DOHH2 (cell line): ENCODE measurements at regions not wholly inside any gene's neighbourhood (a gene's known extent, or its start where the extent isn't known, plus 50 kb on each side); places are given as distances from the start of the nearest gene placed in this dataset.

Experiments used
- H3F3A ChIP-seq: fragments of 200-600 bp; sonication (generic), shearing (Covaris generic); 2 replicates; pipeline ENCODE4 v1.6.0; 2016; ENCODE audit warnings: antibody characterized with exemption, mild to moderate bottlenecking; ENCODE audit not compliant: control insufficient read depth, insufficient read depth
- H3K27ac ChIP-seq: fragments of 200-600 bp; sonication (generic); 2 replicates; pipeline ENCODE4 v1.5.1; 2014; ENCODE audit warnings: low read depth, mild to moderate bottlenecking, low read length, moderate library complexity
- H3K27me3 ChIP-seq: fragments of 200-600 bp; sonication (generic); 2 replicates; pipeline ENCODE4 v1.6.1; 2014; ENCODE audit warnings: mild to moderate bottlenecking, low read length, mixed read lengths; ENCODE audit not compliant: control insufficient read depth
- H3K36me3 ChIP-seq: fragments of 200-600 bp; sonication (generic); 2 replicates; pipeline ENCODE4 v1.6.1; 2014; ENCODE audit warnings: mild to moderate bottlenecking, low read length, moderate library complexity, mixed read lengths; ENCODE audit not compliant: control insufficient read depth
- H3K4me1 ChIP-seq: fragments of 200-600 bp; sonication (generic); 2 replicates; pipeline ENCODE4 v1.6.1; 2014; ENCODE audit warnings: mild to moderate bottlenecking, low read length, mixed read lengths; ENCODE audit not compliant: control insufficient read depth
- H3K4me2 ChIP-seq: fragments of 200-600 bp; sonication (generic); 2 replicates; pipeline ENCODE4 v1.6.0; 2014; ENCODE audit warnings: mild to moderate bottlenecking, low read length, moderate library complexity
- H3K4me3 ChIP-seq: fragments of 200-600 bp; sonication (generic); 2 replicates; pipeline ENCODE4 v1.5.1; 2014; ENCODE audit warnings: mild to moderate bottlenecking, low read length, mixed read lengths
- H3K79me2 ChIP-seq: fragments of 200-600 bp; sonication (generic); 2 replicates; pipeline ENCODE4 v1.6.1; 2014; ENCODE audit warnings: mild to moderate bottlenecking, low read length, mixed read lengths; ENCODE audit not compliant: control insufficient read depth
- H3K9me2 ChIP-seq: fragments of 200-600 bp; sonication (generic); replicated peaks from 2 replicates; pipeline ENCODE4 v1.6.1; 2014; ENCODE audit warnings: mild to moderate bottlenecking, low read length, mixed read lengths; ENCODE audit not compliant: control insufficient read depth
- H3K9me3 ChIP-seq: fragments of 200-600 bp; sonication (generic); 2 replicates; pipeline ENCODE4 v1.6.1; 2014; ENCODE audit warnings: antibody characterized with exemption, low read length, mixed read lengths; ENCODE audit not compliant: control insufficient read depth, insufficient read depth
- H4K20me1 ChIP-seq: fragments of 200-600 bp; sonication (generic); 2 replicates; pipeline ENCODE4 v1.6.0; 2014; ENCODE audit warnings: low read depth, mild to moderate bottlenecking, antibody characterized with exemption, low read length, moderate library complexity; ENCODE audit not compliant: control insufficient read depth, insufficient read depth
- CTCF ChIP-seq: fragments of 200-600 bp; sonication (generic); IDR thresholded peaks from one replicate; pipeline ENCODE4 v1.5.1; 2014; ENCODE audit warnings: antibody characterized with exemption, mild to moderate bottlenecking, low read depth, low read length; ENCODE audit not compliant: poor library complexity, severe bottlenecking
- EZH2phosphoT487 ChIP-seq: fragments of 200-600 bp; sonication (generic); IDR thresholded peaks from 2 replicates; pipeline ENCODE4 v1.6.1; 2017; ENCODE audit warnings: borderline replicate concordance, mild to moderate bottlenecking, antibody characterized with exemption, low read length, moderate library complexity, mixed read lengths

GRCh38 chr9:75633451-75634057, 256.9 kb upstream of the PCSK5 start:
- Histone ChIP-seq H4K20me1 (no peaks in the 10 kb centered on the region), H3K4me1 (no peaks in the 10 kb centered on the region), H3K27me3 (no peaks in the 10 kb centered on the region), H3K79me2 (no peaks in the 10 kb centered on the region), H3F3A (no peaks in the 10 kb centered on the region), H3K9me3 (no peaks in the 10 kb centered on the region), H3K4me2 (no peak overlapping the region), H3K36me3 (no peaks in the 10 kb centered on the region), H3K27ac (no peak overlapping the region), H3K9me2 (no peaks in the 10 kb centered on the region), H3K4me3 (no peak overlapping the region)
- TF ChIP-seq EZH2phosphoT487 (no peak), CTCF (no peak)

GRCh38 chr9:75636427-75637045, 253.9 kb upstream of the PCSK5 start:
- Histone ChIP-seq H3K79me2 (no peaks in the 10 kb centered on the region), H3K4me1 (no peaks in the 10 kb centered on the region), H3K27me3 (no peaks in the 10 kb centered on the region), H3K4me2 (no peak overlapping the region), H3K9me2 (no peaks in the 10 kb centered on the region), H3K27ac (no peak overlapping the region), H3F3A (no peaks in the 10 kb centered on the region), H4K20me1 (no peaks in the 10 kb centered on the region), H3K36me3 (no peaks in the 10 kb centered on the region), H3K9me3 (no peaks in the 10 kb centered on the region), H3K4me3 (no peak overlapping the region)
- TF ChIP-seq CTCF, result no peak
- no peak for TF ChIP-seq EZH2phosphoT487

- TF ChIP-seq EZH2phosphoT487, result no peak
- TF ChIP-seq CTCF, result no peak
- Histone ChIP-seq H3K27me3 (no peaks in the 10 kb centered on the region), H3K9me2 (no peaks in the 10 kb centered on the region), H3F3A (no peaks in the 10 kb centered on the region), H4K20me1 (no peaks in the 10 kb centered on the region), H3K36me3 (no peaks in the 10 kb centered on the region), H3K27ac (no peak overlapping the region), H3K4me1 (no peaks in the 10 kb centered on the region), H3K4me2 (no peak overlapping the region), H3K9me3 (no peaks in the 10 kb centered on the region), H3K79me2 (no peaks in the 10 kb centered on the region), H3K4me3 (no peak overlapping the region)
Measured at GRCh38 chr9:75639971-75640610, 250.4 kb upstream of the PCSK5 start.
